Gastroesophageal sphincter (tissue), 4 donors: ENCODE measurements at regions not wholly inside any gene's neighbourhood (a gene's known extent, or its start where the extent isn't known, plus 50 kb on each side); places are given as distances from the start of the nearest gene placed in this dataset.

Experiments
- ATAC-seq: fragments of 150-250 bp; one replicate; pipeline ENCODE4 v1.9.1; 2016; ENCODE audit warnings: mild to moderate bottlenecking, moderate library complexity
- H3K27ac ChIP-seq, 4 donors: fragments of 200-600 bp; sonication (generic) in 3 of 4; 1 replicate in 3 of 4; 2 replicates in 1 of 4; pipeline ENCODE4 v1.5.1; 2016 to 2019
- H3K27me3 ChIP-seq: fragments of 200-600 bp; sonication (generic); one replicate; pipeline ENCODE4 v1.5.1; 2019
- H3K36me3 ChIP-seq, 2 donors: fragments of 200-600 bp; sonication (generic); one replicate each; pipeline ENCODE4 v1.5.1; 2019; ENCODE audit warnings: control low read depth in 1 of 2
- H3K4me1 ChIP-seq, 3 donors: fragments of 200-600 bp; sonication (generic); 1 replicate in 2 of 3; 2 replicates in 1 of 3; pipeline ENCODE4 v1.5.1; 2016 to 2019; ENCODE audit warnings: control low read depth in 2 of 3
- H3K4me3 ChIP-seq, 2 donors: fragments of 200-600 bp; sonication (generic); one replicate each; pipeline ENCODE4 v1.5.1; 2019; ENCODE audit warnings: mild to moderate bottlenecking in 1 of 2, moderate library complexity in 1 of 2
- H3K9me3 ChIP-seq, 3 donors: fragments of 200-600 bp; sonication (generic); one replicate each; pipeline ENCODE4 v1.5.1; 2017 to 2019; ENCODE audit warnings: control low read depth in 2 of 3
- CTCF ChIP-seq, 4 experiments: fragments of 200-600 bp in 2 of 4; fragments of 450-650 bp in 2 of 4; sonication (generic) in 1 of 4; IDR thresholded peaks; one replicate each; pipeline ENCODE4 v1.5.1; 2017 to 2019; ENCODE audit warnings: antibody characterized with exemption in 4 of 4, mild to moderate bottlenecking in 2 of 4, moderate library complexity in 2 of 4
- EP300 ChIP-seq: sonication (generic); formaldehyde crosslinking; IDR thresholded peaks from one replicate; pipeline ENCODE4 v1.6.1; 2017; ENCODE audit warnings: antibody characterized with exemption, mild to moderate bottlenecking
- POLR2A ChIP-seq, 2 donors: fragments of 450-650 bp; IDR thresholded peaks; one replicate each; pipeline ENCODE4 v1.6.1; 2017; ENCODE audit warnings: antibody characterized with exemption in 2 of 2, mild to moderate bottlenecking in 2 of 2, moderate library complexity in 1 of 2
- POLR2AphosphoS5 ChIP-seq: sonication (generic); formaldehyde crosslinking; IDR thresholded peaks from one replicate; pipeline ENCODE4 v1.6.1; 2017; ENCODE audit warnings: antibody characterized with exemption
- WGBS, 2 donors: methylation state at CpG; one replicate each; pipeline ENCODE4 v1.1.5; 2018; ENCODE audit warnings: low coverage in 1 of 2; 5-methylcytosine and 5-hydroxymethylcytosine counted together

- 53 to 84% methylated on average over 2 to 6 of the region's 6 CpGs for WGBS, 2 donors
- no peak for TF ChIP-seq POLR2A (IDR thresholded peaks at IDR 0.05)
- no peak for TF ChIP-seq POLR2AphosphoS5
- no peak for TF ChIP-seq CTCF (IDR thresholded peaks at IDR 0.05)
- TF ChIP-seq EP300, result no peak
- Histone ChIP-seq H3K27me3 (no peaks in the 10 kb centered on the region), H3K9me3 (no peaks in the 10 kb centered on the region), H3K27ac (no peak overlapping the region), H3K36me3 (no peaks in the 10 kb centered on the region), H3K4me1 (no peaks in the 10 kb centered on the region), H3K4me3 (no peak overlapping the region)
- no peak for ATAC-seq
These were observed 100.6 kb upstream of the SALL4 start for GRCh38 chr20:51902933-51903332.

GRCh38 chr20:51900443-51900842 lies 98.1 kb upstream of the SALL4 start:
- H3K27ac ChIP-seq, result no peak overlapping the region

GRCh38 chr20:51899674-51900073 lies 97.4 kb upstream of the SALL4 start:
- Histone ChIP-seq H3K36me3 (no peaks in the 10 kb centered on the region), H3K9me3 (no peaks in the 10 kb centered on the region), H3K27ac (no peak overlapping the region), H3K27me3 (no peaks in the 10 kb centered on the region), H3K4me1 (no peaks in the 10 kb centered on the region), H3K4me3 (no peak overlapping the region)
- TF ChIP-seq EP300 (no peak), POLR2A (IDR thresholded peaks at IDR 0.05) (no peak), CTCF (IDR thresholded peaks at IDR 0.05) (no peak), POLR2AphosphoS5 (no peak)
- ATAC-seq, result no peak
- 86 to 95% methylated on average over 1 to 6 of the region's 7 CpGs for WGBS, 2 donors

More at GRCh38 chr20:51900443-51900842, 98.1 kb upstream of the SALL4 start:
- H3K36me3 ChIP-seq, result no peaks in the 10 kb centered on the region
- ATAC-seq, result no peak
- H3K9me3 ChIP-seq, result no peaks in the 10 kb centered on the region
- WGBS, 2 donors, result 64 to 75% methylated on average over 2 to 3 of the region's 3 CpGs
- H3K27me3 ChIP-seq, result no peaks in the 10 kb centered on the region
- H3K4me3 ChIP-seq, result no peak overlapping the region
- H3K4me1 ChIP-seq, result no peaks in the 10 kb centered on the region
- TF ChIP-seq CTCF (IDR thresholded peaks at IDR 0.05) (no peak), EP300 (no peak), POLR2A (IDR thresholded peaks at IDR 0.05) (no peak), POLR2AphosphoS5 (no peak)

GRCh38 chr20:51898788-51899187 lies 96.5 kb upstream of the SALL4 start:
- Histone ChIP-seq H3K9me3 (no peaks in the 10 kb centered on the region), H3K27me3 (no peaks in the 10 kb centered on the region), H3K27ac (no peak overlapping the region), H3K4me3 (no peak overlapping the region), H3K4me1 (no peaks in the 10 kb centered on the region), H3K36me3 (no peaks in the 10 kb centered on the region)
- 90 to 100% methylated on average over 2 to 3 of the region's 6 CpGs for WGBS, 2 donors
- ATAC-seq, result no peak
- TF ChIP-seq POLR2A (IDR thresholded peaks at IDR 0.05), result no peak

- no peaks in the 10 kb centered on the region for H3K36me3 ChIP-seq
- H3K9me3 ChIP-seq, result no peaks in the 10 kb centered on the region
- no peaks in the 10 kb centered on the region for H3K27me3 ChIP-seq
- no peak overlapping the region for H3K4me3 ChIP-seq
- no peak overlapping the region for H3K27ac ChIP-seq
- TF ChIP-seq POLR2A (IDR thresholded peaks at IDR 0.05), result no peak
- TF ChIP-seq EP300, result no peak
- no peak for ATAC-seq
- no CpG with 5 or more reads among the region's 8 CpGs for WGBS, 2 donors
- no peaks in the 10 kb centered on the region for H3K4me1 ChIP-seq
These were observed 92.3 kb upstream of the SALL4 start for GRCh38 chr20:51894619-51895018.

GRCh38 chr20:51894201-51894600 lies 91.9 kb upstream of the SALL4 start:
- TF ChIP-seq EP300 (no peak), POLR2A (IDR thresholded peaks at IDR 0.05) (no peak), CTCF (IDR thresholded peaks at IDR 0.05) (no peak), POLR2AphosphoS5 (no peak)
- WGBS, 2 donors, result 57 to 74% methylated on average over 6 of the region's 6 CpGs

More at GRCh38 chr20:51894201-51894600, 91.9 kb upstream of the SALL4 start:
- H3K9me3 ChIP-seq, result no peaks in the 10 kb centered on the region
- no peak for ATAC-seq
- no peaks in the 10 kb centered on the region for H3K4me1 ChIP-seq
- no peak overlapping the region for H3K4me3 ChIP-seq
- no peaks in the 10 kb centered on the region for H3K27me3 ChIP-seq
- H3K36me3 ChIP-seq, result no peaks in the 10 kb centered on the region
- no peak overlapping the region for H3K27ac ChIP-seq
